NCI-H2107 treated with DMSO at 0.1 percent for 48 hours (cell line): ENCODE measurements at regions not wholly inside any gene's neighbourhood (a gene's known extent, or its start where the extent isn't known, plus 50 kb on each side); places are given as distances from the start of the nearest gene placed in this dataset.
"Not testable (repeated sequence)": the region's sequence is repeated elsewhere in the genome, so short reads cannot be mapped to it uniquely, and the experiment has no call there.

Source experiments
- DNase-seq: peaks from one replicate; lab custom pipeline; 2025; ENCODE audit not compliant: unreplicated experiment; lab: John Stamatoyannopoulos, UW

- not testable (repeated sequence) for DNase-seq
Observed at GRCh38 chr3:75579981-75580782, 83.9 kb upstream of the FRG2C start.

GRCh38 chr3:75582536-75582935, 81.6 kb upstream of the FRG2C start:
- DNase-seq = not testable (repeated sequence)

GRCh38 chr3:75583116-75583515, 81.0 kb upstream of the FRG2C start:
- not testable (repeated sequence) for DNase-seq

GRCh38 chr3:75587695-75588094, 76.4 kb upstream of the FRG2C start:
- DNase-seq = not testable (repeated sequence)

DNA sequence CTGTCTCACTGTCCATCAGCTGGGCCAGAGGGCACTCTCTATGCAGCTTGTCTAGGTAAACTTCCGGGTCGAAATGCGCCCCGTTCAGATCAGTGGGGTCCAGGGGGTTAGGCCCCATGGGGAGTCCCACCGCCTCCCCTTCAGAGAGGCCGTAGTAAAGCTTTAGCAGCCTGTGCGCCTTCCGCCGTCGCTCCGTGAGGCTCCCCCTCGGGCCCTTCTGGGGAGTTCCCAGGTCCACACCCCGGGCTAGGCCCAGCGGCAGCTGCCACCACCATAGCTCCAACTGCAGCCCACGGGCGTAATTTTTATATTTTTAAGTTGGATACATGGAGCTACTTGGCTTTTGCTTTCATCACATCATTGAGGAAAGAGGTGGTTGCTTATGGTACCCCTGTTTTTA, 73.7 kb upstream of the FRG2C start:
- DNase-seq = not testable (repeated sequence)

- DNase-seq = not testable (repeated sequence)
Observed at GRCh38 chr3:75604286-75604934, 59.7 kb upstream of the FRG2C start.

DNA sequence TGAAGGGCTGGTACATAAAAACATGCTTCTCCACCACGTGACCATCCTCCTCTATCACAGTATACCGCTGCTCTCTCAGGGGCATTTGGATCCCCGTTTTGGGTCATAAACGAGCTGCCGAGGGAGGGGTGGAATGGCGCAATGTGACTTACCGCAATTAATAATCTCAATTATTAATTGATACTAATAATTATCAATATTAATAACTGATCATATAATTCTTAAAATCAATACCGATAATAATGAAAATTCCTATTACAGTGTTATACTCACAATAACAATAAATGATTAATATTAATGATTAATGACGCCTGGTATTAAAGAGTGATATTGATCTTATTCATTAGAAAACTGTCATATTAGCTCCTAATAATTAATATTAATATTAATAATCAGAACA, 56.1 kb upstream of the FRG2C start:
- not testable (repeated sequence) for DNase-seq

DNA sequence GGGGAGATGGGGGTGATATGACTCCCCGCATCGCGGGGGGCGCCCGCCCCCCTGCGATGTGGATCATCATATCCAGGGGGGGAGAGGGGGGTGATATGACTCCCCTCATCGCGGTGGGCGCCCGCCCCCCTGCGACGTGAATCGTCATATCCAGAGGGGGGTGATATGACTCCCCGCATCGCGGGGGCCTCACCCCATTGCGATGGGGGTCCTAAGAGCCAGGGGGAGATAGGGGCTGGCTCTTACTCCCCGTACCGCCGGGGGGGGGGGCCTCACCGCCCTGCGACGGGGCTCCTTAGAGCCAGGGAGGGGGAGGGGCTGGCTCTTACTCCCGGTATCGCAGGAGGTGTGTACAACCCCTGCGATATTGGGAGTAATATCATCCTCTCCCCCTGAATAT, 54.5 kb upstream of the FRG2C start:
- DNase-seq = not testable (repeated sequence)

DNA sequence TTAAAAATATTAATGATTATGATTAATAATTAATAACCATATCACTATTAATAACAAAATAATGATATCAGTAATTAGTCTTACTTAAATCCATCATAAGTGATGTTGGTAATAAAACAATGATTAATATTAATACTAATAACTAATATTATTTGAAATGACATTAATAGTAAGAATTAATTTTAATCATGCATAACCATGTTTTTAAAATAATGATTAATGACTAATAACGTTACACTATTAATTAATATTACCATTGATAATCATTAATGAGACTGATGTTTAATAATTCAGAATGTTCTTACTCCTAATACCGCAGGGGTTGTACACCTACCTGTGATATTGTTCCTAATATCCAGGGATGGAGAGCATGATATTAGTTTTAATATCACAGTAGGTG, 53.4 kb upstream of the FRG2C start:
- no peak for DNase-seq

DNA sequence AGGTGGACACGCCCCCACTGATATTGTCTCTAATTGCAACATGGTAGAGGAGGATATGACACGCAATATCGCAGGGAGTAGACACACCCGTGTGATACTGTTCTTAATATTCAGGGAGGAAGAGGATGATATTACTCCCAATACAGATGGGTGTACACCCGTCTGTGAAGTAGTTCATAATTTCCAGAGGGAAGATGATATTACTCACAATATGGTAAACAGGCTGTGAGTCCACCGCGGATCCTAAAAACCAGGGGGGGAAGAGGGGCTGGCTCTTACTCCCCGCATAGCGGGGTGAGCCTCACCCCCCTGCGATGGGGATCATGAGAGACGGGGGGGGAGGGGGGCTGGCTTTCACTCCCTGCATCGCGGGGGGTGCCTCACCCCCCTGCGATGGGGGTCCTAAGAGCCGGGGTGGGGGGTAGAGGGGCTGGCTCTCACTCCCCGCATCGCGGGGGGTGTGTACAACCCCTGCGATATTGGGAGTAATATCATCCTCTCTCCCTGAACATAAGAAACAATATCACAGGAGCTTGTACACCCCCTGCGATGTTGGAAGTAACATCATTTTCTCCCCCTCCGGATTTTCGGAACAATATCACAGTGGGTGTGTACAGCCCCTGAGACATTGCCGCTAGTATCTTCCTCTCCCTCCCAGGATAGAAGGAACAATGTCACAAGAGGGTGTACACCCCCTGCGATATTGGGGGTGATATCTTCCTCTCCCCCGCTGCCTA, 52.2 kb upstream of the FRG2C start:
- DNase-seq = not testable (repeated sequence)
